GM21576 (cell line): ENCODE measurements at regions not wholly inside any gene's neighbourhood (a gene's known extent, or its start where the extent isn't known, plus 50 kb on each side); places are given as distances from the start of the nearest gene placed in this dataset.
"Not testable (repeated sequence)": the region's sequence is repeated elsewhere in the genome, so short reads cannot be mapped to it uniquely, and the experiment has no call there.

ENCODE experiments used
- ATAC-seq: cut with Tn5 transposase; IDR thresholded peaks from one replicate; pipeline ENCODE4 v1.9.1; 2021; ENCODE audit warnings: mild to moderate bottlenecking, moderate library complexity; ENCODE audit not compliant: unreplicated experiment

- ATAC-seq = no peak
Measured at GRCh38 chr5:27220752-27221151, 182.4 kb upstream of the CDH9 start.

GRCh38 chr5:27217977-27218376, 179.6 kb upstream of the CDH9 start:
- no peak for ATAC-seq

- no peak for ATAC-seq
Measured at GRCh38 chr5:27217155-27217956, 179.0 kb upstream of the CDH9 start.

- ATAC-seq = no peak
Measured at GRCh38 chr5:27216367-27216950, 178.1 kb upstream of the CDH9 start.

GRCh38 chr5:27208051-27208450, 169.7 kb upstream of the CDH9 start:
- ATAC-seq = no peak

- no peak for ATAC-seq
Measured at GRCh38 chr5:27191786-27192510, 153.6 kb upstream of the CDH9 start.

GRCh38 chr5:27172693-27173092, 134.3 kb upstream of the CDH9 start:
- no peak for ATAC-seq

GRCh38 chr5:27171761-27172261, 133.4 kb upstream of the CDH9 start:
- ATAC-seq = no peak

GRCh38 chr5:27158775-27159174, 120.4 kb upstream of the CDH9 start:
- ATAC-seq = no peak

GRCh38 chr5:27158171-27158570, 119.8 kb upstream of the CDH9 start:
- ATAC-seq = no peak

GRCh38 chr5:27144456-27144855, 106.1 kb upstream of the CDH9 start:
- no peak for ATAC-seq

- ATAC-seq = no peak
Measured at GRCh38 chr5:27140831-27141230, 102.4 kb upstream of the CDH9 start.

- no peak for ATAC-seq
Measured at GRCh38 chr5:27130587-27130986, 92.2 kb upstream of the CDH9 start.

GRCh38 chr5:27129926-27130325, 91.5 kb upstream of the CDH9 start:
- ATAC-seq = no peak

- ATAC-seq = no peak
Measured at GRCh38 chr5:27125856-27126255, 87.5 kb upstream of the CDH9 start.

- no peak for ATAC-seq
Measured at GRCh38 chr5:27124590-27124989, 86.2 kb upstream of the CDH9 start.

- not testable (repeated sequence) for ATAC-seq
Measured at GRCh38 chr5:27119736-27120321, 81.4 kb upstream of the CDH9 start.

- ATAC-seq = no peak
Measured at GRCh38 chr5:27103486-27103885, 65.1 kb upstream of the CDH9 start.

- ATAC-seq = not testable (repeated sequence)
Measured at GRCh38 chr5:27095761-27096160, 57.4 kb upstream of the CDH9 start.

- ATAC-seq = no peak
Measured at GRCh38 chr5:27093279-27093678, 54.9 kb upstream of the CDH9 start.

GRCh38 chr5:27091858-27092257, 53.5 kb upstream of the CDH9 start:
- no peak for ATAC-seq
